ENCODE measurements at regions not wholly inside any gene's neighbourhood (a gene's known extent, or its start where the extent isn't known, plus 50 kb on each side); places are given as distances from the start of the nearest gene placed in this dataset.

- DNase-seq: no peak
These were observed 634.4 kb downstream of the LRFN5 start for GRCh38 chr14:42241101-42241500.

- no peak for DNase-seq
These were observed 623.3 kb downstream of the LRFN5 start for GRCh38 chr14:42229976-42230375.

- no peak for DNase-seq
These were observed 622.6 kb downstream of the LRFN5 start for GRCh38 chr14:42229294-42229693.

- DNase-seq: no peak
These were observed 621.9 kb downstream of the LRFN5 start for GRCh38 chr14:42228611-42229010.

GRCh38 chr14:42224053-42224888 lies 617.6 kb downstream of the LRFN5 start:
- DNase-seq: peak; percentile 82

GRCh38 chr14:42222924-42223471 lies 616.3 kb downstream of the LRFN5 start:
- DNase-seq: peak; percentile 63

GRCh38 chr14:42214981-42215491 lies 608.4 kb downstream of the LRFN5 start:
- no peak for DNase-seq

GRCh38 chr14:42200957-42201356 lies 594.3 kb downstream of the LRFN5 start:
- DNase-seq: no peak

GRCh38 chr14:42198010-42198409 lies 591.3 kb downstream of the LRFN5 start:
- no peak for DNase-seq

- DNase-seq: no peak
These were observed 586.3 kb downstream of the LRFN5 start for GRCh38 chr14:42192738-42193653.

GRCh38 chr14:42190744-42191143 lies 584.1 kb downstream of the LRFN5 start:
- DNase-seq: no peak

GRCh38 chr14:42187846-42188245 lies 581.2 kb downstream of the LRFN5 start:
- no peak for DNase-seq

- no peak for DNase-seq
These were observed 579.0 kb downstream of the LRFN5 start for GRCh38 chr14:42185718-42186117.

- DNase-seq: no peak
These were observed 567.7 kb downstream of the LRFN5 start for GRCh38 chr14:42174357-42174756.

- no peak for DNase-seq
These were observed 566.5 kb downstream of the LRFN5 start for GRCh38 chr14:42173206-42173605.

GRCh38 chr14:42172304-42172703 lies 565.6 kb downstream of the LRFN5 start:
- no peak for DNase-seq

- no peak for DNase-seq
These were observed 556.5 kb downstream of the LRFN5 start for GRCh38 chr14:42163136-42163535.

- DNase-seq: no peak
These were observed 552.5 kb downstream of the LRFN5 start for GRCh38 chr14:42159138-42159537.

GRCh38 chr14:42149609-42150261 lies 543.1 kb downstream of the LRFN5 start:
- DNase-seq: no peak

GRCh38 chr14:42145766-42146165 lies 539.1 kb downstream of the LRFN5 start:
- DNase-seq: no peak

GRCh38 chr14:42143114-42143513 lies 536.4 kb downstream of the LRFN5 start:
- no peak for DNase-seq

- DNase-seq: no peak
These were observed 534.7 kb downstream of the LRFN5 start for GRCh38 chr14:42141328-42141727.

- no peak for DNase-seq
These were observed 534.2 kb downstream of the LRFN5 start for GRCh38 chr14:42140831-42141279.

Measured in right hindlimb (tissue), 1 donor.